HAP-1 (cell line): ENCODE measurements at regions not wholly inside any gene's neighbourhood (a gene's known extent, or its start where the extent isn't known, plus 50 kb on each side); places are given as distances from the start of the nearest gene placed in this dataset.

Experiments used
- DNase-seq, 2 experiments: peaks; one replicate each; pipeline ENCODE4 v3.0.0-alpha.2; 2016 to 2020; ENCODE audit warnings: low spot score in 2 of 2
- H3K27me3 ChIP-seq: fragments of 250-450 bp; sonication (Bioruptor Pico); 2 replicates; pipeline ENCODE4 v1.5.1; 2020; ENCODE audit warnings: low read depth, mild to moderate bottlenecking, moderate library complexity
- H3K36me3 ChIP-seq: fragments of 250-450 bp; sonication (Bioruptor Pico); replicated peaks from 2 replicates; pipeline ENCODE4 v1.5.1; 2020; ENCODE audit warnings: mild to moderate bottlenecking
- H3K4me1 ChIP-seq: fragments of 250-450 bp; sonication (Bioruptor Pico); 2 replicates; pipeline ENCODE4 v1.5.1; 2020; ENCODE audit warnings: mild to moderate bottlenecking
- H3K4me3 ChIP-seq: fragments of 250-450 bp; sonication (Bioruptor Pico); 2 replicates; pipeline ENCODE4 v1.5.1; 2020; ENCODE audit warnings: mild to moderate bottlenecking, moderate library complexity
- H3K9me3 ChIP-seq: fragments of 250-450 bp; sonication (Bioruptor Pico); 2 replicates; pipeline ENCODE4 v1.5.1; 2020; ENCODE audit warnings: mild to moderate bottlenecking, moderate library complexity
- in situ Hi-C: fragments of 300-500 bp; cut with MboI; formaldehyde crosslinking; loops from 3 replicates; pipeline ENCODE4 v1.14.3; 2020; ENCODE audit warnings: low sequenced_read_pairs, inconsistent platforms, mixed read lengths

GRCh38 chrX:727738-728621, 97.4 kb downstream of the SHOX start:
- Histone ChIP-seq H3K36me3 (no peaks in the 10 kb centered on the region), H3K27me3 (no peaks in the 10 kb centered on the region), H3K9me3 (peaks cover 3% of the 10 kb centered on the region; the same call in 1 of the 2 replicates), H3K4me3 (no peak overlapping the region), H3K4me1 (no peaks in the 10 kb centered on the region)
- in situ Hi-C loops: no loop called here
- no peak for DNase-seq

GRCh38 chrX:725971-726370, 95.4 kb downstream of the SHOX start:
- H3K9me3 ChIP-seq: peaks cover 3% of the 10 kb centered on the region; the same call in 1 of the 2 replicates
- in situ Hi-C loops: no loop called here

GRCh38 chrX:724256-724655, 93.7 kb downstream of the SHOX start:
- in situ Hi-C loops: no loop called here
- Histone ChIP-seq H3K36me3 (no peaks in the 10 kb centered on the region), H3K4me3 (no peak overlapping the region), H3K4me1 (no peaks in the 10 kb centered on the region), H3K27me3 (no peaks in the 10 kb centered on the region), H3K9me3 (peaks cover 3% of the 10 kb centered on the region; the same call in 1 of the 2 replicates)
- no peak for DNase-seq

More at GRCh38 chrX:725971-726370, 95.4 kb downstream of the SHOX start:
- no peak for DNase-seq
- Histone ChIP-seq H3K27me3 (no peaks in the 10 kb centered on the region), H3K36me3 (no peaks in the 10 kb centered on the region), H3K4me3 (no peak overlapping the region), H3K4me1 (no peaks in the 10 kb centered on the region)

- in situ Hi-C loops: no loop called here
- no peak for DNase-seq
- Histone ChIP-seq H3K36me3 (no peaks in the 10 kb centered on the region), H3K9me3 (peaks cover 3% of the 10 kb centered on the region; the same call in 1 of the 2 replicates), H3K4me3 (no peak overlapping the region), H3K4me1 (no peaks in the 10 kb centered on the region), H3K27me3 (no peaks in the 10 kb centered on the region)
Measured at GRCh38 chrX:723781-724180, 93.2 kb downstream of the SHOX start.

GRCh38 chrX:721354-721753, 90.8 kb downstream of the SHOX start:
- Histone ChIP-seq H3K4me3 (no peak overlapping the region), H3K9me3 (peaks cover 3% of the 10 kb centered on the region; the same call in 1 of the 2 replicates), H3K36me3 (no peaks in the 10 kb centered on the region), H3K4me1 (no peaks in the 10 kb centered on the region), H3K27me3 (no peaks in the 10 kb centered on the region)
- DNase-seq: no peak
- in situ Hi-C loops: no loop called here

GRCh38 chrX:720825-721224, 90.2 kb downstream of the SHOX start:
- Histone ChIP-seq H3K4me1 (no peaks in the 10 kb centered on the region), H3K4me3 (no peak overlapping the region), H3K9me3 (peaks cover 3% of the 10 kb centered on the region; the same call in 1 of the 2 replicates), H3K36me3 (no peaks in the 10 kb centered on the region), H3K27me3 (no peaks in the 10 kb centered on the region)
- in situ Hi-C loops: no loop called here
- DNase-seq: no peak

- no peaks in the 10 kb centered on the region for H3K27me3 ChIP-seq
- no peak for DNase-seq
- peaks cover 3% of the 10 kb centered on the region; the same call in 1 of the 2 replicates for H3K9me3 ChIP-seq
- in situ Hi-C loops: no loop called here
- no peaks in the 10 kb centered on the region for H3K4me1 ChIP-seq
- no peak overlapping the region for H3K4me3 ChIP-seq
- no peaks in the 10 kb centered on the region for H3K36me3 ChIP-seq
Measured at GRCh38 chrX:720250-720649, 89.7 kb downstream of the SHOX start.

- DNase-seq: no peak
- no peak overlapping the region for H3K4me3 ChIP-seq
- H3K36me3 ChIP-seq: no peaks in the 10 kb centered on the region
- H3K9me3 ChIP-seq: no peaks in the 10 kb centered on the region
- no peaks in the 10 kb centered on the region for H3K27me3 ChIP-seq
- H3K4me1 ChIP-seq: no peaks in the 10 kb centered on the region
- in situ Hi-C loops: no loop called here
Measured at GRCh38 chrX:716136-716535, 85.5 kb downstream of the SHOX start.

- DNase-seq: no peak
- in situ Hi-C loops: no loop called here
Measured at GRCh38 chrX:714131-714530, 83.5 kb downstream of the SHOX start.

More at GRCh38 chrX:714131-714530, 83.5 kb downstream of the SHOX start:
- Histone ChIP-seq H3K9me3 (no peaks in the 10 kb centered on the region), H3K4me1 (no peaks in the 10 kb centered on the region), H3K4me3 (no peak overlapping the region), H3K27me3 (no peaks in the 10 kb centered on the region), H3K36me3 (no peaks in the 10 kb centered on the region)
